GM21786 (cell line): ENCODE measurements at regions not wholly inside any gene's neighbourhood (a gene's known extent, or its start where the extent isn't known, plus 50 kb on each side); places are given as distances from the start of the nearest gene placed in this dataset.
"Not testable (repeated sequence)": the region's sequence is repeated elsewhere in the genome, so short reads cannot be mapped to it uniquely, and the experiment has no call there.

Experiments
- ATAC-seq: cut with Tn5 transposase; IDR thresholded peaks from one replicate; pipeline ENCODE4 v1.9.1; 2021; ENCODE audit not compliant: unreplicated experiment

- no peak for ATAC-seq
These were observed 1015.5 kb upstream of the MIR17HG start for GRCh38 chr13:90331974-90332373.

DNA sequence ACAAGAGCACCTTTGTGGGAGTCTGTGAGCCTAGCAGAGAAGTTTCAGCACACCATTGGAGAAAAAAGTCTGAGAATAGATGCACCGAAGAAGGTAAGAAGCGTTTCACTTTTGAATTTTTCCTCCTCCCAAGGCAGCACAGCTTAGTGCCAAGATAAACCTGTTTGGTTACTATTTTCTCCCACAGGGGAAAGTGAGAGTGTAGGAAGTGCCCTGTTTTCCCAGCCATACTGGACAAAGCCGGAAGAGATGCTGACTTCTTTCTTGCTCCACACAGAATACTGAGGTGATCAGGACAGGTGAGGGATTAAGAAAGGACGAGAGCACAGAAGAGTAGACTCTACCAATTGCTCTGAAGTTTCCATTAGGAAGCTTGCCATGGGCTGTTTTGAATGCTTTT is 1011.0 kb upstream of the MIR17HG start:
- no peak for ATAC-seq

DNA sequence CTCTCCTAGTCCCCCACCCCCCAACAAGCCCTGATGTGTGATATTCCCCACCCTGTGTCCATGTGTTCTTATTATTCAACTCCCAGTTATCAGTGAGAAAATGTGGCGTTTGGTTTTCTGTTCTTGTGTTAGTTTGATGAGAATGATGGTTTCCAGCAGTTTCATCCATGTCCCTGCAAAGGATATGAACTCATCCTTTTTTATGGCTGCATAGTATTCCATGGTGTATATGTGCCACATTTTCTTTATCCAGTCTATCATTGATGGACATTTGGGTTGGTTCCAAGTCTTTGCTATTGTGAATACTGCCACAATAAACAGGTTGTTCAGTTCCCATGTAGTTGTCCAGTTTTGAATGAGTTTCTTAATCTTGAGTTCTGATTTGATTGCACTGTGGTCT is 1006.1 kb upstream of the MIR17HG start:
- not testable (repeated sequence) for ATAC-seq

DNA sequence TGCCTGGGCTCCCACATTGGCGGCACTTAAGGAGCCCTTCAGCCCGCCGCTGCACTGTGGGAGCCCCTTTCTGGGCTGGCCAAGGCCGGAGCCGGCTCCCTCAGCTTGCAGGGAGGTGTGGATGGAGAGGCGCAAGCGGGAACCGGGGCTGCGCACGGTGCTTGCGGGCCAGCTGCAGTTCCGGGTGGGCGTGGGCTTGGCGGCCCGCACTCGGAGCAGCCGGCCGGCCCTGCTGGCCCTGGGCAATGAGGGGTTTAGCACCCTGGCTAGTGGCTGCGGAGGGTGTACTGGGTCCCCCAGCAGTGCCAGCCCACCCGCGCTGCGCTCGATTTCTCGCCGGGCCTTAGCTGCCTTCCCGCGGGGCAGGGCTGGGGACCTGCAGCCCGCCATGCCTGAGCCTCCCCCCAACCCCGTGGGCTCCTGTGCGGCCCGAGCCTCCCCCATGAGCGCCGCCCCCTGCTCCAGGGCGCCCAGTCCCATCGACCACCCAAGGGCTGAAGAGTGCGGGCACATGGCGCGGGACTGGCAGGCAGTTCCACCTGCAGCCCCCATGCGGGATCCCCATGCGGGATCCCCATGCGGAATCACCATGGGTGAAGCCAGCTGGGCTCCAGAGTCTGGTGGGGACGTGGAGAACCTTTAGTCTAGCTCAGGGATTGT is 998.9 kb upstream of the MIR17HG start:
- ATAC-seq: not testable (repeated sequence)

- ATAC-seq: no peak
These were observed 994.7 kb upstream of the MIR17HG start for GRCh38 chr13:90352763-90353162.

GRCh38 chr13:90355162-90355751 is 992.2 kb upstream of the MIR17HG start:
- no peak for ATAC-seq

GRCh38 chr13:90360785-90361184 is 986.7 kb upstream of the MIR17HG start:
- ATAC-seq: no peak

DNA sequence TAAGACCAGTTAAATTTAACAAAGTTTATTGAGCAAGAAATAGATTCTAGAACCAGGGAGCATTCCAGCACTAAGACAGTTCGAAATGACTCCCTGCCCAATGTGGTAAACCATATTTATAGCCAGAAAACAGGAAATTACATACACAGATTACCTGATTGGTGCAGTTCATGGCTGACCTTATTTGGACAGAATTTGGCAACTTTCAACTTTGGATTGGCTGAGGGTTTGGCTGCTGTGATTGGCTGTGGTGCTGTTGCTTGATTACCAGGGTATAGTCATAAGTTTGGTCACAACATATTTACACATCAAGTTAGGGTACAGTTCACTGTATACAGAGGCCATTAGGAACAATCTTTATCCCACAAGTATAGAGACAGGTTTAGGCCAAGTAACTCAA is 984.8 kb upstream of the MIR17HG start:
- no peak for ATAC-seq

- no peak for ATAC-seq
These were observed 982.4 kb upstream of the MIR17HG start for GRCh38 chr13:90365130-90365529.

DNA sequence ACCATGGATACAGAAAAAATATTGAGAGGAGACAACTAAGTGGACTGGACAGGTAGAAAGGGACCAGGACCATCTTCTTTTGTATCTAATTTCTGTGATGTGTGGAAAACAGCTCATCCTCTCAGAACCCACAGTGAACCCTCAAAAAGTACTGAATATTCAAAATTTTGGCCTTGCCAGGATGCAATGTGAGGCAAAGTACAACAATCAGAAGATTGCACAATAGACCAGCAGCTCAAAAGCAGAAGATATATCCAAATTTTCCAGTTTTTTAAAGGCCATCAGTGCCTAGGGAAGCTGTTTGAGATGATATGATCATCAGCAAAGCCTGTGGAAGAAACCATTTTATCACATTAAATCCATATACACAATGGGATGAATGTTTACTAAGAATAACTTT is 973.3 kb upstream of the MIR17HG start:
- no peak for ATAC-seq

DNA sequence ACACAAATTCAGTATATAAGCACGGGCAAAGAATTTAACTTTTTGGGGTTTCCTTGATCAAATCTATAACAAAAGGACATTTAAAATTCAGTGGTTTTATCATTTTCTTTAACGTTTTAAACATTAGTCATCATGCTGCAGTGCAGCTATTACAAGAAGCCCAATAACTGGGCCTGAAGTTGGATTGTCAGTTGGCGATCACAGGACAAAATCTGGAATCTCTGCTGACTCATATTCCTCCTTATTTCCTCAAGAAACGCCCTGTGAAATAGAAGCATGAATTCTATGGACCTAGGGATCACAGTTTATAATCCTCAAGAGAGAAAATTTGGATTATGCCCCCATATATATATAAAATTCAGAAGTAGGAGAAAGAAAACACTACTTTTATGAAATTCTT is 971.6 kb upstream of the MIR17HG start:
- no peak for ATAC-seq

GRCh38 chr13:90382425-90382824 is 965.1 kb upstream of the MIR17HG start:
- ATAC-seq: no peak

- ATAC-seq: no peak
These were observed 961.6 kb upstream of the MIR17HG start for GRCh38 chr13:90385781-90386489.

DNA sequence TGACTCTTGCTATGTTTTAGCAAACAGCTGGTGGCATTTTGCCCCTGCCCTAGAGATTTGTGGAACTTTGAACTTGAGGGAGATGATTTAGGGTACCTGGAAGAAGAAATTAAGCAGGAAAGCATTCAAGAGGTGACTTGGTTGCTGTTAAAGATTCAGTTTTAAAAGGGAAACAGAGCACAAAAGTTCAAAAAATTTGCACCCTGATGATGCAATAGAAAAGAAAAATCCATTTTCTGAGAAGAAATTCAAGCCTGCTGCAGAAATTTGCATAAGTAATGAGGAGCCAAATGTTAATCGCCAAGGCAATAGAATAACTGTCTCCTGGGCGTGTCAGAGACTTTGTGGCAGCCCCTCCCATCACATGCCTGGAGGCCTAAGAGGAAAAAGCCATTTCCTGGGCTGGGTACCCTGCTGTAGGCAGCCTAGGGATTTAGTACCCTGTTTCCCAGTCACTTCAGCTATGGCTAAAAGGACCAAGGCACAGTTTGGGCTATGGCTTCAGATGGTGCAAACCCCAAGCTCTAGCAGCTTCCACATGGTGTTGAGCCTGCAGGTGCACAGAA is 958.5 kb upstream of the MIR17HG start:
- ATAC-seq: no peak

DNA sequence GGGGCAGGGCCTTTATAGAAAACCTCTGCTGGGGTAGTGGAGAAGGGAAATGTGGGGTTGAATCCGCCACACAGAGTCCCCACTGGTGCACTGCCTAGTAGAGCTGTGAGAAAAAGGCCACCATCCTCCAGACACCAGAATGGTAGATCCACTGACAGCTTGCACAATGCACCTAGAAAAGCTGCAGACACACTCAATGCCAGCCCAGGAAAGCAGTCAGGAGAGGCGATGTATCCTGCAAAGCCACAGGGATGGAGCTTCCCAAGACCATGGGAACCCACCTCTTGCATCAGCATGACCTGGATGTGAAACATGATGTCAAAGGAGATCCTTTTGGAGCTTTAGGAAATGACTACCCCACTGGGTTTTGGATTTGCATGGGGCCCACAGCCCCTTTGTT is 958.0 kb upstream of the MIR17HG start:
- ATAC-seq: no peak

- ATAC-seq: no peak
These were observed 954.1 kb upstream of the MIR17HG start for GRCh38 chr13:90393408-90393807.

DNA sequence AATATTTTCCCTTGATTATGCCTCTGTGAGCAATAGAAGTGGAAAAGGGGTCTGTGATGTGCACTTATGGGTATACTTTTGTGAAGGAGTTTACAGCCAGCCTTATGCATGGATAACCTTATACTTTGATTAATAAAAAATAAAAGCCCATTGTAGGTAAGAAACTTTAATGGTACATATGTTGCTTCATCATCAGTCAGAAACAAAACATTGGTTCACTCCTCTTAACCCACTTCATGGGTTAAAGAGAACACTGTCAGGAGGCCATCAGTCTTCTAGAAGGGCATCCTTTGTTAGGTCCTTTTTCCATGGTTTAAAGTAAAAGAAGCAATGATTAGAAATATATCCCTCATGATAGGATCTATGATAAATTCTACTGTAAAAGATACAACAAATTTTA is 952.1 kb upstream of the MIR17HG start:
- ATAC-seq: no peak

- no peak for ATAC-seq
These were observed 951.6 kb upstream of the MIR17HG start for GRCh38 chr13:90395846-90396245.

GRCh38 chr13:90396266-90396665 is 951.2 kb upstream of the MIR17HG start:
- no peak for ATAC-seq

DNA sequence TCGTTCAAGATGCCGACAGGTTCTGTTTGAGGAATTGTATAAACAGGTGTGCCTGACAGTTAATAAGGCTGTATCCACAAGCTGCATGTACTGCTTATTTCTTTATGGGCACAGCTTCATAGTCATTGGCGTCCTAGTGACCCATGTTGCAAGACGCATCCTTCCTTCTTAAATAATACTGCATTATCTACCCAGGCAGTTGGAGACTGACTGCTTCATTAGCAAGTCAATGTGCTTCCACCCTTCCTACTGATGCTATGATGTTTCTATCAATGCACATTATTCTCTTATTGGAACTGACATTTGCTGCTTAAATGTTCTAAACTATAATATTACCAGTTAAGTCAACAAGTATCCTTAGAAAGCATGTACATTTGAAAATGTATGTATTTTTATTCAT is 950.0 kb upstream of the MIR17HG start:
- no peak for ATAC-seq

- no peak for ATAC-seq
These were observed 947.1 kb upstream of the MIR17HG start for GRCh38 chr13:90400372-90400771.

GRCh38 chr13:90401150-90401549 is 946.3 kb upstream of the MIR17HG start:
- ATAC-seq: no peak
